Liver (tissue), 8 donors: ENCODE measurements at regions not wholly inside any gene's neighbourhood (a gene's known extent, or its start where the extent isn't known, plus 50 kb on each side); places are given as distances from the start of the nearest gene placed in this dataset.

Experiments
- DNase-seq: peaks from one replicate; pipeline ENCODE4 v3.0.0-alpha.2; 2017; ENCODE audit warnings: low spot score
- H3K27ac ChIP-seq, 2 donors: one replicate each; pipeline ENCODE4 v1.7.0; 2013; ENCODE audit warnings: inconsistent platforms in 2 of 2, low read length in 2 of 2, control low read depth in 1 of 2, low read depth in 1 of 2, mild to moderate bottlenecking in 1 of 2
- H3K27me3 ChIP-seq, 4 donors: one replicate each; pipeline versions ENCODE4 v1.6.1 to v1.7.0; 2013; ENCODE audit warnings: low read length in 3 of 4, inconsistent platforms in 1 of 4, mild to moderate bottlenecking in 1 of 4, moderate library complexity in 1 of 4; ENCODE audit not compliant: control insufficient read depth in 4 of 4, insufficient read depth in 4 of 4
- H3K36me3 ChIP-seq, 4 donors: one replicate each; pipeline versions ENCODE4 v1.6.1 to v1.7.0; 2013; ENCODE audit warnings: low read length in 3 of 4, mild to moderate bottlenecking in 3 of 4, low read depth in 1 of 4, moderate library complexity in 1 of 4; ENCODE audit not compliant: control insufficient read depth in 4 of 4, insufficient read depth in 3 of 4
- H3K4me1 ChIP-seq, 4 donors: one replicate each; pipeline versions ENCODE4 v1.6.1 to v1.7.0; 2013; ENCODE audit warnings: low read length in 3 of 4, mild to moderate bottlenecking in 3 of 4, moderate library complexity in 1 of 4; ENCODE audit not compliant: control insufficient read depth in 4 of 4, insufficient read depth in 4 of 4
- H3K4me3 ChIP-seq, 3 donors: one replicate each; pipeline versions ENCODE4 v1.6.1 to v1.7.0; 2013; ENCODE audit warnings: low read length in 3 of 3, control low read depth in 1 of 3, low read depth in 1 of 3, mild to moderate bottlenecking in 1 of 3
- H3K9ac ChIP-seq, 2 donors: one replicate each; pipeline ENCODE4 v1.7.0; 2013; ENCODE audit warnings: low read length in 2 of 2, mild to moderate bottlenecking in 2 of 2, moderate library complexity in 2 of 2, control low read depth in 1 of 2, low read depth in 1 of 2
- H3K9me3 ChIP-seq, 4 donors: one replicate each; pipeline versions ENCODE4 v1.6.1 to v1.7.0; 2013; ENCODE audit warnings: low read length in 3 of 4; ENCODE audit not compliant: control insufficient read depth in 4 of 4
- ATF3 ChIP-seq: IDR thresholded peaks from 2 replicates; pipeline ENCODE4 v1.6.1; 2016; ENCODE audit warnings: antibody characterized with exemption
- CTCF ChIP-seq: fragments of 150-350 bp; IDR thresholded peaks from 2 replicates; pipeline ENCODE4 v1.5.1; 2017; ENCODE audit warnings: improper control_type of control experiment, low read depth, low read length; ENCODE audit not compliant: missing input control
- FOXA1 ChIP-seq: IDR thresholded peaks from 2 replicates; pipeline ENCODE4 v1.6.1; 2016; ENCODE audit warnings: antibody characterized with exemption
- FOXA2 ChIP-seq: IDR thresholded peaks from 2 replicates; pipeline ENCODE4 v1.6.1; 2016; ENCODE audit warnings: antibody characterized with exemption
- GABPA ChIP-seq, 2 donors: IDR thresholded peaks in 1 of 2; conservative IDR thresholded peaks in 1 of 2; 2 replicates each; pipeline ENCODE4 v1.6.1; 2016; ENCODE audit warnings: antibody characterized with exemption in 2 of 2, mild to moderate bottlenecking in 1 of 2, moderate library complexity in 1 of 2
- HNF4G ChIP-seq: IDR thresholded peaks from 2 replicates; pipeline ENCODE4 v1.6.1; 2016; ENCODE audit warnings: antibody characterized with exemption
- JUND ChIP-seq, 2 donors: IDR thresholded peaks; 2 replicates each; pipeline ENCODE4 v1.6.1; 2016; ENCODE audit warnings: antibody characterized with exemption in 2 of 2
- MAX ChIP-seq: IDR thresholded peaks from 2 replicates; pipeline ENCODE4 v1.6.1; 2016; ENCODE audit warnings: antibody characterized with exemption
- NR2F2 ChIP-seq: IDR thresholded peaks from 2 replicates; pipeline ENCODE4 v1.6.1; 2016; ENCODE audit warnings: antibody characterized with exemption
- SP1 ChIP-seq: IDR thresholded peaks from 2 replicates; pipeline ENCODE4 v1.6.1; 2018; ENCODE audit warnings: antibody characterized with exemption, mild to moderate bottlenecking
- TAF1 ChIP-seq: conservative IDR thresholded peaks from 2 replicates; pipeline ENCODE4 v1.6.1; 2016; ENCODE audit warnings: antibody characterized with exemption, mild to moderate bottlenecking
- YY1 ChIP-seq: IDR thresholded peaks from 2 replicates; pipeline ENCODE4 v1.6.1; 2016; ENCODE audit warnings: antibody characterized with exemption, mild to moderate bottlenecking
- WGBS: extraction: QIAGEN DNeasy Blood & Tissue Kit; methylation state at CpG from one replicate; pipeline ENCODE4 v1.1.7; 2013; 5-methylcytosine and 5-hydroxymethylcytosine counted together
- donor health status: healthy.
- donor health status: healthy.
- donor health status: healthy.
- donor health status: healthy.
- donor health status: healthy.

- no peak for DNase-seq
- Histone ChIP-seq H3K4me1 (no peaks in the 10 kb centered on the region), H3K4me3 (no peak overlapping the region), H3K36me3 (no peaks in the 10 kb centered on the region), H3K9ac (no peak overlapping the region), H3K9me3 (no peaks in the 10 kb centered on the region), H3K27ac (no peak overlapping the region), H3K27me3 (no peaks in the 10 kb centered on the region)
- TF ChIP-seq MAX (no peak), CTCF (no peak)
- WGBS = 64% methylated on average over 4 of the region's 4 CpGs
Measured at GRCh38 chr2:164302786-164303185, 318.5 kb downstream of the GRB14 start.

GRCh38 chr2:164288235-164288634 is 333.0 kb downstream of the GRB14 start:
- TF ChIP-seq FOXA2 = no peak
- H3K27ac ChIP-seq = no peak overlapping the region
- H3K4me1 ChIP-seq = no peaks in the 10 kb centered on the region
- WGBS = 73% methylated on average over 4 of the region's 4 CpGs
- no peaks in the 10 kb centered on the region for H3K9me3 ChIP-seq
- H3K9ac ChIP-seq = no peak overlapping the region
- H3K4me3 ChIP-seq = no peak overlapping the region
- H3K36me3 ChIP-seq = no peaks in the 10 kb centered on the region
- H3K27me3 ChIP-seq = no peaks in the 10 kb centered on the region
- no peak for DNase-seq

- DNase-seq = no peak
- TF ChIP-seq ATF3 (no peak), YY1 (no peak), HNF4G (no peak)
- Histone ChIP-seq H3K9ac (no peak overlapping the region), H3K36me3 (no peaks in the 10 kb centered on the region), H3K27me3 (no peaks in the 10 kb centered on the region), H3K4me1 (no peaks in the 10 kb centered on the region), H3K27ac (no peak overlapping the region), H3K9me3 (no peaks in the 10 kb centered on the region), H3K4me3 (no peak overlapping the region)
- WGBS = 68% methylated on average over 2 of the region's 2 CpGs
Measured at GRCh38 chr2:164287056-164287455, 334.2 kb downstream of the GRB14 start.

GRCh38 chr2:164285576-164285975 is 335.7 kb downstream of the GRB14 start:
- no peak for DNase-seq
- H3K36me3 ChIP-seq = no peaks in the 10 kb centered on the region
- H3K4me3 ChIP-seq = no peak overlapping the region
- H3K27ac ChIP-seq = no peak overlapping the region
- 88% methylated on average over 2 of the region's 2 CpGs for WGBS
- H3K9me3 ChIP-seq = no peaks in the 10 kb centered on the region
- no peaks in the 10 kb centered on the region for H3K4me1 ChIP-seq
- no peak for TF ChIP-seq TAF1
- TF ChIP-seq FOXA2 = no peak
- no peak for TF ChIP-seq FOXA1
- no peak for TF ChIP-seq GABPA (IDR thresholded peaks at IDR 0.05 in 1 of 2, conservative IDR thresholded peaks at IDR 0.05 in 1 of 2)
- no peak for TF ChIP-seq JUND (IDR thresholded peaks at IDR 0.05)
- no peak for TF ChIP-seq SP1
- no peak for TF ChIP-seq NR2F2
- no peak for TF ChIP-seq ATF3
- no peak overlapping the region for H3K9ac ChIP-seq
- no peaks in the 10 kb centered on the region for H3K27me3 ChIP-seq
